ENCODE measurements at regions not wholly inside any gene's neighbourhood (a gene's known extent, or its start where the extent isn't known, plus 50 kb on each side); places are given as distances from the start of the nearest gene placed in this dataset.
"Not testable (repeated sequence)": the region's sequence is repeated elsewhere in the genome, so short reads cannot be mapped to it uniquely, and the experiment has no call there.

- WGBS, 3 donors = 36 to 54% (median 46%) methylated on average over 6 of the region's 6 CpGs
- Histone ChIP-seq H3K27me3 (ENCODE audit: control insufficient read depth in 3 of 3, insufficient read depth in 3 of 3, low read length in 3 of 3) (no peaks in the 10 kb centered on the region), H3K9me3 (ENCODE audit: control insufficient read depth in 2 of 2, insufficient read depth in 1 of 2, low read depth in 1 of 2, low read length in 1 of 2) (no peaks in the 10 kb centered on the region), H3K36me3 (ENCODE audit: control insufficient read depth in 3 of 3, insufficient read depth in 2 of 3, low read depth in 1 of 3, low read length in 3 of 3) (no peaks in the 10 kb centered on the region), H3K27ac (ENCODE audit: low read depth in 1 of 3, low read length in 2 of 3) (no peak overlapping the region), H3K4me3 (ENCODE audit: low read depth in 1 of 3, low read length in 3 of 3) (no peak overlapping the region), H3K4me1 (ENCODE audit: control insufficient read depth in 3 of 3, insufficient read depth in 2 of 3, low read depth in 1 of 3, low read length in 2 of 3) (no peaks in the 10 kb centered on the region)
- DNase-seq (peak in 1 of 2 donors; percentile 16), FAIRE-seq (no peak)
Observed at GRCh38 chr9:73916016-73916673, 581.0 kb upstream of the RORB start.

- no peak overlapping the region for H3K4me3 ChIP-seq (ENCODE audit: low read depth in 1 of 3, low read length in 3 of 3)
- 87 to 92% (median 89%) methylated on average over 3 of the region's 3 CpGs for WGBS, 3 donors
- H3K9me3 ChIP-seq (ENCODE audit: control insufficient read depth in 2 of 2, insufficient read depth in 1 of 2, low read depth in 1 of 2, low read length in 1 of 2) = no peaks in the 10 kb centered on the region
- no peaks in the 10 kb centered on the region for H3K4me1 ChIP-seq (ENCODE audit: control insufficient read depth in 3 of 3, insufficient read depth in 2 of 3, low read depth in 1 of 3, low read length in 2 of 3)
- H3K36me3 ChIP-seq (ENCODE audit: control insufficient read depth in 3 of 3, insufficient read depth in 2 of 3, low read depth in 1 of 3, low read length in 3 of 3) = no peaks in the 10 kb centered on the region
- no peak for DNase-seq
- no peak overlapping the region for H3K27ac ChIP-seq (ENCODE audit: low read depth in 1 of 3, low read length in 2 of 3)
- FAIRE-seq = no peak
- no peaks in the 10 kb centered on the region for H3K27me3 ChIP-seq (ENCODE audit: control insufficient read depth in 3 of 3, insufficient read depth in 3 of 3, low read length in 3 of 3)
Observed at GRCh38 chr9:73919712-73920111, 577.4 kb upstream of the RORB start.

GRCh38 chr9:73923796-73924195 is 573.3 kb upstream of the RORB start:
- Histone ChIP-seq H3K27me3 (ENCODE audit: control insufficient read depth in 3 of 3, insufficient read depth in 3 of 3, low read length in 3 of 3) (no peaks in the 10 kb centered on the region), H3K4me3 (ENCODE audit: low read depth in 1 of 3, low read length in 3 of 3) (no peak overlapping the region), H3K9me3 (ENCODE audit: control insufficient read depth in 2 of 2, insufficient read depth in 1 of 2, low read depth in 1 of 2, low read length in 1 of 2) (no peaks in the 10 kb centered on the region), H3K36me3 (ENCODE audit: control insufficient read depth in 3 of 3, insufficient read depth in 2 of 3, low read depth in 1 of 3, low read length in 3 of 3) (no peaks in the 10 kb centered on the region), H3K4me1 (ENCODE audit: control insufficient read depth in 3 of 3, insufficient read depth in 2 of 3, low read depth in 1 of 3, low read length in 2 of 3) (no peaks in the 10 kb centered on the region), H3K27ac (ENCODE audit: low read depth in 1 of 3, low read length in 2 of 3) (no peak overlapping the region)
- DNase-seq = no peak
- FAIRE-seq = no peak
- WGBS, 3 donors = 58 to 73% (median 67%) methylated on average over 4 of the region's 4 CpGs

GRCh38 chr9:73951147-73951546 is 546.0 kb upstream of the RORB start:
- DNase-seq = no peak
- Histone ChIP-seq H3K27ac (ENCODE audit: low read depth in 1 of 3, low read length in 2 of 3) (no peak overlapping the region), H3K9me3 (ENCODE audit: control insufficient read depth in 2 of 2, insufficient read depth in 1 of 2, low read depth in 1 of 2, low read length in 1 of 2) (no peaks in the 10 kb centered on the region), H3K4me1 (ENCODE audit: control insufficient read depth in 3 of 3, insufficient read depth in 2 of 3, low read depth in 1 of 3, low read length in 2 of 3) (no peaks in the 10 kb centered on the region), H3K27me3 (ENCODE audit: control insufficient read depth in 3 of 3, insufficient read depth in 3 of 3, low read length in 3 of 3) (no peaks in the 10 kb centered on the region), H3K36me3 (ENCODE audit: control insufficient read depth in 3 of 3, insufficient read depth in 2 of 3, low read depth in 1 of 3, low read length in 3 of 3) (no peaks in the 10 kb centered on the region), H3K4me3 (ENCODE audit: low read depth in 1 of 3, low read length in 3 of 3) (no peak overlapping the region)
- 53 to 59% (median 58%) methylated on average over 4 of the region's 4 CpGs for WGBS, 3 donors
- no peak for FAIRE-seq

- H3K36me3 ChIP-seq (ENCODE audit: control insufficient read depth in 3 of 3, insufficient read depth in 2 of 3, low read depth in 1 of 3, low read length in 3 of 3) = no peaks in the 10 kb centered on the region
- no peaks in the 10 kb centered on the region for H3K27me3 ChIP-seq (ENCODE audit: control insufficient read depth in 3 of 3, insufficient read depth in 3 of 3, low read length in 3 of 3)
- H3K27ac ChIP-seq (ENCODE audit: low read depth in 1 of 3, low read length in 2 of 3) = no peak overlapping the region
- FAIRE-seq = no peak
- H3K4me3 ChIP-seq (ENCODE audit: low read depth in 1 of 3, low read length in 3 of 3) = no peak overlapping the region
- WGBS, 3 donors = 50 to 61% (median 56%) methylated on average over 4 of the region's 4 CpGs
- H3K4me1 ChIP-seq (ENCODE audit: control insufficient read depth in 3 of 3, insufficient read depth in 2 of 3, low read depth in 1 of 3, low read length in 2 of 3) = no peaks in the 10 kb centered on the region
- no peaks in the 10 kb centered on the region for H3K9me3 ChIP-seq (ENCODE audit: control insufficient read depth in 2 of 2, insufficient read depth in 1 of 2, low read depth in 1 of 2, low read length in 1 of 2)
- DNase-seq = no peak
Observed at GRCh38 chr9:73962792-73963191, 534.3 kb upstream of the RORB start.

GRCh38 chr9:73969936-73970335 is 527.2 kb upstream of the RORB start:
- FAIRE-seq (no peak), DNase-seq (no peak)
- H3K27ac ChIP-seq (ENCODE audit: low read depth in 1 of 3, low read length in 2 of 3) = no peak overlapping the region
- peaks cover 0 to 6% of the 10 kb centered on the region in 2 donors for H3K9me3 ChIP-seq (ENCODE audit: control insufficient read depth in 2 of 2, insufficient read depth in 1 of 2, low read depth in 1 of 2, low read length in 1 of 2)
- no peaks in the 10 kb centered on the region for H3K36me3 ChIP-seq (ENCODE audit: control insufficient read depth in 3 of 3, insufficient read depth in 2 of 3, low read depth in 1 of 3, low read length in 3 of 3)
- H3K4me3 ChIP-seq (ENCODE audit: low read depth in 1 of 3, low read length in 3 of 3) = no peak overlapping the region
- H3K27me3 ChIP-seq (ENCODE audit: control insufficient read depth in 3 of 3, insufficient read depth in 3 of 3, low read length in 3 of 3) = no peaks in the 10 kb centered on the region
- 91 to 94% (median 92%) methylated on average over 1 of the region's 1 CpG for WGBS, 3 donors
- no peaks in the 10 kb centered on the region for H3K4me1 ChIP-seq (ENCODE audit: control insufficient read depth in 3 of 3, insufficient read depth in 2 of 3, low read depth in 1 of 3, low read length in 2 of 3)

- not testable (repeated sequence) for H3K27me3 ChIP-seq (ENCODE audit: control insufficient read depth in 3 of 3, insufficient read depth in 3 of 3, low read length in 3 of 3); H3K27ac ChIP-seq (ENCODE audit: low read depth in 1 of 3, low read length in 2 of 3); FAIRE-seq; H3K4me3 ChIP-seq (ENCODE audit: low read depth in 1 of 3, low read length in 3 of 3); H3K4me1 ChIP-seq (ENCODE audit: control insufficient read depth in 3 of 3, insufficient read depth in 2 of 3, low read depth in 1 of 3, low read length in 2 of 3); DNase-seq; H3K36me3 ChIP-seq (ENCODE audit: control insufficient read depth in 3 of 3, insufficient read depth in 2 of 3, low read depth in 1 of 3, low read length in 3 of 3); H3K9me3 ChIP-seq (ENCODE audit: control insufficient read depth in 2 of 2, insufficient read depth in 1 of 2, low read depth in 1 of 2, low read length in 1 of 2)
- 67 to 88% (median 82%) methylated on average over 3 of the region's 3 CpGs for WGBS, 3 donors
Observed at GRCh38 chr9:73976424-73976823, 520.7 kb upstream of the RORB start.

- FAIRE-seq = no peak
- Histone ChIP-seq H3K4me3 (ENCODE audit: low read depth in 1 of 3, low read length in 3 of 3) (no peak overlapping the region), H3K9me3 (ENCODE audit: control insufficient read depth in 2 of 2, insufficient read depth in 1 of 2, low read depth in 1 of 2, low read length in 1 of 2) (no peaks in the 10 kb centered on the region), H3K27me3 (ENCODE audit: control insufficient read depth in 3 of 3, insufficient read depth in 3 of 3, low read length in 3 of 3) (no peaks in the 10 kb centered on the region), H3K36me3 (ENCODE audit: control insufficient read depth in 3 of 3, insufficient read depth in 2 of 3, low read depth in 1 of 3, low read length in 3 of 3) (no peaks in the 10 kb centered on the region), H3K4me1 (ENCODE audit: control insufficient read depth in 3 of 3, insufficient read depth in 2 of 3, low read depth in 1 of 3, low read length in 2 of 3) (no peaks in the 10 kb centered on the region), H3K27ac (ENCODE audit: low read depth in 1 of 3, low read length in 2 of 3) (no peak overlapping the region)
- no peak for DNase-seq
- 45 to 59% (median 55%) methylated on average over 3 of the region's 3 CpGs for WGBS, 3 donors
Observed at GRCh38 chr9:73979894-73980264, 517.3 kb upstream of the RORB start.

GRCh38 chr9:73980754-73981153 is 516.4 kb upstream of the RORB start:
- DNase-seq = no peak
- Histone ChIP-seq H3K36me3 (ENCODE audit: control insufficient read depth in 3 of 3, insufficient read depth in 2 of 3, low read depth in 1 of 3, low read length in 3 of 3) (no peaks in the 10 kb centered on the region), H3K27ac (ENCODE audit: low read depth in 1 of 3, low read length in 2 of 3) (no peak overlapping the region), H3K9me3 (ENCODE audit: control insufficient read depth in 2 of 2, insufficient read depth in 1 of 2, low read depth in 1 of 2, low read length in 1 of 2) (no peaks in the 10 kb centered on the region), H3K4me3 (ENCODE audit: low read depth in 1 of 3, low read length in 3 of 3) (no peak overlapping the region), H3K4me1 (ENCODE audit: control insufficient read depth in 3 of 3, insufficient read depth in 2 of 3, low read depth in 1 of 3, low read length in 2 of 3) (no peaks in the 10 kb centered on the region), H3K27me3 (ENCODE audit: control insufficient read depth in 3 of 3, insufficient read depth in 3 of 3, low read length in 3 of 3) (no peaks in the 10 kb centered on the region)
- FAIRE-seq = peak; percentile 81
